WTC11 (cell line): ENCODE measurements at regions not wholly inside any gene's neighbourhood (a gene's known extent, or its start where the extent isn't known, plus 50 kb on each side); places are given as distances from the start of the nearest gene placed in this dataset.

Source experiments
- ATF2 ChIP-seq: sonication (generic); formaldehyde crosslinking; IDR thresholded peaks from 2 replicates; pipeline ENCODE4 v1.8.1; 2022; ENCODE audit warnings: low read depth, missing genetic modification reagents, borderline replicate concordance
- CREB1 ChIP-seq: sonication (generic); formaldehyde crosslinking; IDR thresholded peaks from 2 replicates; pipeline ENCODE4 v1.8.0; 2023; ENCODE audit warnings: mild to moderate bottlenecking, missing genetic modification reagents
- CTCF ChIP-seq: fragments of 200-600 bp; IDR thresholded peaks from 2 replicates; pipeline ENCODE4 v1.8.0; 2022; ENCODE audit warnings: antibody characterized with exemption
- ERG ChIP-seq: fragments of 250-450 bp; sonication (Bioruptor Pico); IDR thresholded peaks from 2 replicates; pipeline ENCODE4 v1.8.0; 2021; ENCODE audit warnings: mild to moderate bottlenecking
- MAX ChIP-seq: sonication (generic); formaldehyde crosslinking; IDR thresholded peaks from 2 replicates; pipeline ENCODE4 v1.8.0; 2022; ENCODE audit warnings: mild to moderate bottlenecking, missing genetic modification reagents
- MXD4 ChIP-seq: fragments of 250-450 bp; sonication (Bioruptor Pico); IDR thresholded peaks from 2 replicates; pipeline ENCODE4 v1.8.0; 2021; ENCODE audit warnings: mild to moderate bottlenecking, moderate library complexity, borderline replicate concordance
- MYBL2 ChIP-seq: sonication (generic); formaldehyde crosslinking; IDR thresholded peaks from 2 replicates; pipeline ENCODE4 v1.8.1; 2023; ENCODE audit warnings: mild to moderate bottlenecking, moderate library complexity, missing genetic modification reagents
- NFYB ChIP-seq: sonication (generic); formaldehyde crosslinking; conservative IDR thresholded peaks from 2 replicates; pipeline ENCODE4 v1.8.0; 2022; ENCODE audit warnings: low read depth, missing genetic modification reagents
- NR3C1 ChIP-seq: sonication (generic); formaldehyde crosslinking; conservative IDR thresholded peaks from 2 replicates; pipeline ENCODE4 v1.8.1; 2023; ENCODE audit warnings: low read depth, mild to moderate bottlenecking, missing genetic modification reagents
- PRRX2 ChIP-seq: fragments of 250-450 bp; sonication (Bioruptor Pico); IDR thresholded peaks from 2 replicates; pipeline ENCODE4 v1.8.0; 2021; ENCODE audit warnings: mild to moderate bottlenecking
- ZBTB21 ChIP-seq: sonication (generic); formaldehyde crosslinking; IDR thresholded peaks from 2 replicates; pipeline ENCODE4 v1.8.1; 2023; ENCODE audit warnings: mild to moderate bottlenecking, missing genetic modification reagents, borderline replicate concordance
- ZNF423 ChIP-seq: fragments of 250-450 bp; sonication (Bioruptor Pico); IDR thresholded peaks from 2 replicates; pipeline ENCODE4 v2.1.2; 2022; ENCODE audit warnings: mild to moderate bottlenecking, moderate library complexity
- TF ChIP-seq, protein P1 (sequence below): sonication (generic); formaldehyde crosslinking; IDR thresholded peaks from 2 replicates; pipeline ENCODE4 v1.8.1; 2022; ENCODE audit warnings: missing genetic modification reagents, borderline replicate concordance
- TF ChIP-seq, protein P2 (sequence below): sonication (generic); formaldehyde crosslinking; IDR thresholded peaks from 2 replicates; pipeline ENCODE4 v1.8.1; 2022; ENCODE audit warnings: mild to moderate bottlenecking, missing genetic modification reagents, moderate library complexity, borderline replicate concordance

DNA sequence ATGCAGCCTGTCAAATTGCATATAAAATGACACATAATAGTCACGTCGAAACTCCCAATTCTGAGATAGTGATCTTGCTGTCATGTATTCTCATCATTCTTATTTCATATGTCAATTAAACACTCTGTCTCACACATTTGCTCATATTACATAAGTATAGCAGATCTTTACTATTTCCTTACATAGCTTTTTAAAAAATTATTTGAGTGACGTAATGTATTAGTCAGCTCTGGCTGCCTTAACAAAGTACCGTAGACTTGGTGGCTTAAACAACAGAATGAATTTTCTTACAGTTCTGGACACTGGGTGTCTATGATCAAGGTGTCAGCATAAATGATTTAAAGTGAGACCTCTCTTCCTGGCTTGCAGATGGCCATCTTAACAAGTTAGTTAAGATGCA, 1032.3 kb upstream of the NRXN1 start:
- TF ChIP-seq MAX (CRISPR knock-in tag) (no peak), ZBTB21 (CRISPR knock-in tag) (no peak), ZNF423 (no peak), MXD4 (CRISPR knock-in tag) (no peak), CTCF (no peak), NR3C1 (CRISPR knock-in tag) (no peak), ERG (no peak), PRRX2 (CRISPR knock-in tag) (no peak), CREB1 (CRISPR knock-in tag) (no peak), NFYB (CRISPR knock-in tag) (no peak), ATF2 (CRISPR knock-in tag) (no peak), MYBL2 (CRISPR knock-in tag) (no peak)
- TF ChIP-seq, protein P1, sequence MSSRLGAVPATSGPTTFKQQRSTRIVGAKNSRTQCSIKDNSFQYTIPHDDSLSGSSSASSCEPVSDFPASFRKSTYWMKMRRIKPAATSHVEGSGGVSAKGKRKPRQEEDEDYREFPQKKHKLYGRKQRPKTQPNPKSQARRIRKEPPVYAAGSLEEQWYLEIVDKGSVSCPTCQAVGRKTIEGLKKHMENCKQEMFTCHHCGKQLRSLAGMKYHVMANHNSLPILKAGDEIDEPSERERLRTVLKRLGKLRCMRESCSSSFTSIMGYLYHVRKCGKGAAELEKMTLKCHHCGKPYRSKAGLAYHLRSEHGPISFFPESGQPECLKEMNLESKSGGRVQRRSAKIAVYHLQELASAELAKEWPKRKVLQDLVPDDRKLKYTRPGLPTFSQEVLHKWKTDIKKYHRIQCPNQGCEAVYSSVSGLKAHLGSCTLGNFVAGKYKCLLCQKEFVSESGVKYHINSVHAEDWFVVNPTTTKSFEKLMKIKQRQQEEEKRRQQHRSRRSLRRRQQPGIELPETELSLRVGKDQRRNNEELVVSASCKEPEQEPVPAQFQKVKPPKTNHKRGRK (CRISPR knock-in tag) = no peak
- TF ChIP-seq, protein P2, sequence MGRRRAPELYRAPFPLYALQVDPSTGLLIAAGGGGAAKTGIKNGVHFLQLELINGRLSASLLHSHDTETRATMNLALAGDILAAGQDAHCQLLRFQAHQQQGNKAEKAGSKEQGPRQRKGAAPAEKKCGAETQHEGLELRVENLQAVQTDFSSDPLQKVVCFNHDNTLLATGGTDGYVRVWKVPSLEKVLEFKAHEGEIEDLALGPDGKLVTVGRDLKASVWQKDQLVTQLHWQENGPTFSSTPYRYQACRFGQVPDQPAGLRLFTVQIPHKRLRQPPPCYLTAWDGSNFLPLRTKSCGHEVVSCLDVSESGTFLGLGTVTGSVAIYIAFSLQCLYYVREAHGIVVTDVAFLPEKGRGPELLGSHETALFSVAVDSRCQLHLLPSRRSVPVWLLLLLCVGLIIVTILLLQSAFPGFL (CRISPR knock-in tag) = no peak
